GM18511 (cell line): ENCODE measurements at regions not wholly inside any gene's neighbourhood (a gene's known extent, or its start where the extent isn't known, plus 50 kb on each side); places are given as distances from the start of the nearest gene placed in this dataset.
"Not testable (repeated sequence)": the region's sequence is repeated elsewhere in the genome, so short reads cannot be mapped to it uniquely, and the experiment has no call there.

Source experiments
- ATAC-seq: cut with Tn5 transposase; IDR thresholded peaks from one replicate; pipeline ENCODE4 v1.9.1; 2021; ENCODE audit warnings: mild to moderate bottlenecking, moderate library complexity; ENCODE audit not compliant: unreplicated experiment

DNA sequence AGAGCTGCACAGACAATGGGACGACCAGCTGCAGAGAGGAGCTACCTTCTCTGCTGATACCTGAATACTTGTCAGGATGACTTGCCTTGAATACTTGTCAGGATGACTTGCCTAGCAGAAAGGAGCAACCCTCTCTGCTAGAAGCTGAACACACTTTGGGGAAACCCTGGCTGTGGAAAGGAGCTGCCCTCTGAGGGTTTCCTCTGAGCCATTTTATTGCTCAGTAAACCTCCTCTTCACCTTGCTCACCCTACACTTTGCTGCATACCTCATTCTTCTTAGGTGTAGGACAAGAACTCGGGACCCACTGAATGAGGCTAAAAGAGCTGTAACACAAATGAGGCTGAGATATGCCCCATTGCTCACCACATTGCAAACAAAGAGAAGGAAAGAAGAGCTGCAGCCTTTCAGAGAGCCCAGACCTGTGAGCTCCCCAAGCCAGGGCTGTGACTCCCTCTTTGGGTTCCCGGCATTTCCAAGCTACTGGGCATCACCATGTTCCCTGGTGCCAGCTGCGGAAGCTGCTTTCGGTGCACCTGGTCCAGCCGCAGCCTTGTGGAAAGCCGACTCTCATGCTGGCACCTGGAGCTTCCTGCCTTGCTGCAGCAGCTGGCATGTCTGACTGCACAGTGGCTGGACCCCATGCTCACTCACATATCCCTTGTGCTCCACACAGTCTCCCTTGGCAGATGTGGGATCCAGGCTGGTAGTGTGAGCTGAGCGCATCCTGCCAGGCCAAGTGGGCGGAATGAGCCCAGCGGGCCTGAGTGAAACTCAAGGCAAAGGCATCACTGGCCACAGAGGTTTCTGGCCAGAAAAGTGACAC is 106.7 kb upstream of the AHI1 start:
- ATAC-seq: no peak

- ATAC-seq: no peak
Measured at GRCh38 chr6:135605278-135605790, 107.8 kb upstream of the AHI1 start.

DNA sequence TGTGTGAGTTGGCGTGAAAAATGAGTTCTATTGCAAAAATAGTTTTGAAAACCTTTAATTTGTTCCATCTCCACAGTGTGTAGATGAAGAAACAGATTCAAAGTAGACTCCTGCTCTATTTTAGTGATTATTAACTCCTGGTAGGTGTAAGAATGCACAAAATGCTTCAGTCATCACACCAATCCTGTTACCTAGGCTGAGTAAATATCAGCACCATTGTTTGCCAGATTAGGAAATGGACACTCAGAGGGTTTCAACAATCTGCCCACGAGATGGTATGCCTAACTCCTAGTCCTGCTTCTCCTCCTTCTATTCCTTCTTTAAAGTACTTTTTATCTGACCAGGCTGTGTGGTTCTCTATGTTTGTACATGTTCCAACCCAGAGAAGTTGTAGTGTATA is 108.9 kb upstream of the AHI1 start:
- ATAC-seq: no peak

DNA sequence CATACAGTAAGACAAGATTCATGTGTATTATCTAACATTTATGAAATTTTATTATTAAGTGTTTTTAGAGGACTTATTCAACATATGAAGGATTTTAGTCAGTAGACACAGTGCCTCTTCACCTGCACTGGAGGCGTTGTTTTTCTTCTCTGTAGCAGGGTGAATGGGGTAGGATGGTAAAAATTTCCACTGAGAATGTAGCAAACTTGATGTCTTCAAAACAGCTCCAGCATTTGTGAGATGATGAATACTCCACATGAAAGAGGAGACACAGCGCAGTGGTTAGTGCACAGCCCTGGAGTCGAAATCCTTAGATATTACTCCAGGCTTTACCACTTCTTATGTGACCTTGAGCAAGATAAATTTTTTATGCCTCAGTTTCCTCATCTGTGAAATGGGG is 110.5 kb upstream of the AHI1 start:
- ATAC-seq: no peak

DNA sequence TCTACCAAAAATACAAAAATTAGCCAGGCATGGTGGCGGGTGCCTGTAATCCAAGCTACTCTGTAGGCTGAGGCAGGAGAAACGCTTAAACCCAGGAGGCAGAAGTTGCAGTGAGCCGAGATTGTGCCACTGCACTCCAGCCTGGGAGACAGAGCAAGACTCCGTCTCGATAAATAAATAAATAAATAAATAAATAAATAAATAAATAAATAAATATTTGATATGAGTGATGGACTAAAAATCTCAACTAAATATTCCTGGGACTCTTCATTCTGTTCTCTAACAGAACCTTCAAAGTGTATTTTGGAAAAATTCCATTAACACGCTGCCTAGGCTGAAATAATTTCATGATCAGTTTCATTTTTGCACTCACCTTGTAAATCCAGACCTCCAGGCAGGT is 112.7 kb upstream of the AHI1 start:
- ATAC-seq: not testable (repeated sequence)

- ATAC-seq: no peak
Measured at GRCh38 chr6:135616655-135617054, 119.1 kb upstream of the AHI1 start.

DNA sequence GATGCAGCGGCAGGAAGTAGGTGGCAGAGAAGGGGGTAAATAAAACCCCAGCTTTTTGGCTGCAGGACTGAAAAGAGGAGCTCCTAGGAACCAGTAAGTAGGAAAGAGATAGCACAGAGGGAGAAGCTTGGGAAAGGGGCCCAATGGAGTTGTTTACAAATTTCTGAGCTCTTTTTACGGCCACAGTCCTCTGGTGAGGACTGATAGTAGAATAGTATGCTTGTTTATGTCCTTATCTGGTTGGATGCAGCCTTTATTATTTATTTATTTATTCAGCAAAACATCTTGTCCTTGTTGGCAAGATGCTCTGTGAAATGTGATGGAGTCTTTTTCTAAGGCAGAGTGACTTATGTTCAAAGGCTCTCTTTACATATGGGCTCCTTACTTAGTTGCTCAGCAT is 119.7 kb upstream of the AHI1 start:
- ATAC-seq: no peak

- ATAC-seq: no peak
Measured at GRCh38 chr6:135622081-135622480, 124.5 kb upstream of the AHI1 start.

- ATAC-seq: no peak
Measured at GRCh38 chr6:135623979-135624378, 126.4 kb upstream of the AHI1 start.

DNA sequence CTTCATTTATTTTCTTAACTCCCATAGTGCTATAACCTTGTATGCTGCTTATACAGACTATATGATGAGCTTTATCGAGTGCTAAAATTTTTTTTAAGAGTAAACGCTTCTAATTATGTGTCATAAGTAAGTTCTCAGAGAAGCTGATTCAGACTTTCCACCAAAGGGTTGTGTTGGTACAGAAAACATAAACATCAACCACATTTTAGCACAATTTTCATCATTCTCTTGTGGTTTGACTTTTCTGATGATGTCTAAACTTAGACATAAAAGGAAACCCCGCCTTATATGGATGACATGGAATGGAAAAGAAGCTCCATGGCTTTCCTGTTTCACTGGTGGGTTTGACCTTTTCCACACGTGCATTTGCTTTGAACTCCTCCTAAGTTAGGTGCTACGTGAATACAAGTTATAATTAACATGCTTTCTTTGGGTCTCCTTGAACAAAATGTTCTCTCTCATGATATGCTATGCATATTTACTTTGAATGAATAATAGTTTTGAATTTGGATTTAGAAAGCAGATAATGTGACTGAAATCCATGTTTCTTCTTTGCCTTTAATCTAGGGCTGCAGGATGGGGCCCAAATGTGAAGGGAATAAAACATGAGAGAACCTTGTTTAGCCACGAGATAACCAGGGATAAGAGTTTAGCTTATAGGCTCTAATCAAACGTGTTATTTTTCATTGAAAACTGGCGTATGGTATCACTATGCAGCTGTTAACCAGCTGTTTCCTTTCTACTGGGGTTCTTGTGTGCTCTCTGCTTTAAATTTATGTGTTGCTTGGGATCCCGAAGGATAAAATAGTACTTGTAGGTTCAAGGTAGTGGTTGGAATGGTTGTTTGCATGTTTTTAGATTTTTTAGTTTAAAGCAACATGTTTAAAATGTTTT is 127.1 kb upstream of the AHI1 start:
- ATAC-seq: no peak

- ATAC-seq: not testable (repeated sequence)
Measured at GRCh38 chr6:135626001-135626400, 128.5 kb upstream of the AHI1 start.

DNA sequence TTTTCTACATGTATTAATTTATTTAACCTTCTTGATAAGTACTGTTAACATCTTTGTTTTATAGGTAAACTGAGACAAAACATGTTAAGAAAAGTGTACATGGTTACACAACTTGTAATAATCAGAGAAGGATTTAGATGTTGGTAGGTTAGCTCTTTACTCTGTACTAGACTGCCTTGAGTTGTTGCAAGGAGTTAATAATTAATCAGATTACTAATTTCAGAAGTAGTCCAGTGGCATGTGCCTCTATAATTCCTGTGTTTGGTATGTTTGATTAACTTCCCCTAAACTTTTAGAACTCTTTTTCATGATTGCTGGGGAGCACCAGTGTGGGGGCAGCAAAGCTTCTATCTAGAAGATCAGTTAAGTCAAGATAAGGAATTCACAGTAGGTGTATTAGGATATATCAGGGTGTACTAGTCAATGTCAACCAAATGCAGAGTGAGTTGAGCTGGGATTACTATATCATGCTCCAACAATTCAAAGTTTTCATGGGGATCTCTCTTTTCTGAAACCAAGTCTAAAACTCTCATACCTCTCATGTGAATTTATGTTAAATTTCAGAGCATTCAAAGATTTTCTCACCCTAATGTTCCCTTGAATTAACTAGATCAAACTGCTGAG is 129.7 kb upstream of the AHI1 start:
- peak; percentile 97 for ATAC-seq

DNA sequence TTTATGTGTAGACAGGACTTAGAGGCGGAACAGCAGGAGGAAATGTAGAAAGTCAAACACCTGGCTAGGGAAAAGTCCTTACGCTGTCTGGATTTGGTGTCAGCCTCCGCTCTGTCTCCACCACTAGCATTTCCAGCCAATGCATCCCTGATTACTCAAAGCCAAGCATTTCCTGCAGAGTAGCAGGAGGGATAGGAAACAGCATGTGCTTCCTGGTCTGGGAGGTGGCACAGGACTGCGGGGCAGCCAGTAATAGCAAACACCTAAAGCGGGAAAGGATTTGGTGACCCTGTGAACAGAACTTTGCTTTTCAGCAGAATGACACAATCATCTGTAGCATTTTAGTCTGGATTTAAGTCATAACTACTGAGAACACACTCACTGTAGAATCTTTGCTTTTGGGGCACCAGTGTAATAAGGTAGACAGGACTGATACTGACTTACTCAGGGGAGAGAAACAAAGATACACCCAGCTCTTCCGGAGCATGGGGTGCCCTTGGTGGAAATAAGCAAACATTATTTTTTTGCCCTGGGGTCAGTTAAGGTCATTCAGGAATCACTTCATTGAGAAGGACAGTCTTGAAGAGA is 133.3 kb upstream of the AHI1 start:
- no peak for ATAC-seq

- ATAC-seq: no peak
Measured at GRCh38 chr6:135631821-135632220, 134.3 kb upstream of the AHI1 start.

DNA sequence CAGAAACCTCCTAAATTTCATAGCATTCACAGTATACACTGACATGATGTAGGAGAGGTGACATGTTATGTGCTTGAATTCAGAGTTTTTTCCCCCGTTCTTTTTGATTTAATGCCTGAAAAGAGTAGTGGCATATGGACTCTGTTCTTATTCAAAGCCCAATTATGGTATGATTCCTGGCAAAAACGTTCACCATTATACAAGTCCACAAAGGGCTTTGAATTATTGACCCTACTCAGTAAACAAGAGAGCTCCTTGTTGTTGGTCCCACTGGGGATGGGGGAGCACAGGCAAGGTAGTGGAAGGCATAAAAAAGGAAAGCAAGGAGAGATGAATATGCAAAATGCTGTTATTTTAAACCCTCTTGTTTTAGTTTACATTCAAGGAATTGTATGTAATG is 136.0 kb upstream of the AHI1 start:
- no peak for ATAC-seq

DNA sequence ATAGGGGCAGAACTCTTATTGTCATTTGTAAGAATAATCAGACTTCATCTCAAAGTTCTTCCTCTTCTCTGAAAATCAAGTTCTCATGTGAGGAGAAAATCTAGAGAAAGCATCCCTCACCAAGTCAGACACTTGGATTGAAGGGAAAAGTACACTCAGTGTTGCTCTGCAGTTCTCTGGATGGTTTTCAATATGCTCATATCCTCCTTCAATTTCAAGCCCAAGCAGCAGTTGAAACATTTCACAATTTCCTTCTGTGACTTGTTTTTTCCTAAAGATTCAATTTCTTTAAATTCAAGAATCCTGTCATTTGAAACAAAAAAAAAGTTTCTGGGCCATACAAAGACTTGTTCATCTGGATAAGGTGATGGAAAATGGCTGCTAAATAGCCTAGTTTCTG is 140.2 kb upstream of the AHI1 start:
- no peak for ATAC-seq

- no peak for ATAC-seq
Measured at GRCh38 chr6:135638108-135638507, 140.6 kb upstream of the AHI1 start.

DNA sequence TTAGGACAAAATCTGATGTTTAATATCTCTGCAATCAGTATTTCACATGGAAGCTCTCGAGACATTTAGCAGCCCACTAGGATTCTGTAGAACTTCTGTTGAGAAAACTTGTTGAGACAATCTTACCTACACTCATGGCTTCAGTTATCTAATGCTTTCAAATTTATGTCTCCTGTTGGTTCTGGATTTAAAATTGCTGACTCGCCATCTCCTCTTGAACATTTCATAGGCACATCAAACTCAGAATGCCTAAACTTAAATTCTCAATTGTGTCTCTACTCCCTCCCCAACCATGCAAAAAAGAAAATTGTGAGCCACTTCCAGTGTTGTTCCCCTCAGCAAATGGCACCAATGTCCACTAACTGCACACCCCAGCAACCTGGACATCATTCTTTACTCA is 142.5 kb upstream of the AHI1 start:
- ATAC-seq: no peak

DNA sequence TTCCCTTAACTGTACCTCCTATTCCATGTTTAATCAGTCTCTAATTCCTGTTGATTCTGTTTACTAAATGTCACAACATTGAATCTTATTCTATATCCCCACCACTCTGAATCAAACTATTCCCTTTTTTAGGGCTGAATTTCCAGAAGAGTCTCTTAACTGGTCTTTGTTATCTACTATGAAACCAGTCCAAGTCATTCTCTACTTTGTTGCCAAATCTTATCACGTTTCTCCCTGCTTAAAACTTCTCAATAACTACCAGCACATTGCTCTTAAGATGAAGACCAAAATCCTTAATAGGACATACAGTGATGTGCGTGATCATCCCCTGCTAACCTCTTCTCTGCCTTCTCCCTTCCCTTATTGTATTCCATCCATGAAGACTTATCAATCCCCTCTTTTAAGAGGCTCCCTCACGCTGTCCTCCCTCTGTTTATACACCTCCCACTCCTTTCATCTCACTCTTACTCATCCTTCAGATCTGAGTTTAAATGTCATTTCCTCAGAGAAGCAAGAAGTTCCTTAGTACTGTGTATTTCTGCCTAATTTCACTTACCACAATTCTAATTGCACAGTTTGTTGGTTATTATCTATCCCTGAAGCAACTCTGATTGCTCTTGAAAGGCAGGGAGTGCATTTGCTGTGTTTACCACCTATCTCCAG is 143.0 kb upstream of the AHI1 start:
- no peak for ATAC-seq

GRCh38 chr6:135642912-135643311 is 145.4 kb upstream of the AHI1 start:
- ATAC-seq: no peak

GRCh38 chr6:135644394-135644793 is 146.9 kb upstream of the AHI1 start:
- no peak for ATAC-seq
